GM10266 (cell line): ENCODE measurements at regions not wholly inside any gene's neighbourhood (a gene's known extent, or its start where the extent isn't known, plus 50 kb on each side); places are given as distances from the start of the nearest gene placed in this dataset.

Experiments used
- DNase-seq: peaks from one replicate; pipeline ENCODE4 v3.0.0; 2012; ENCODE audit errors: extremely low spot score
- CTCF ChIP-seq: IDR thresholded peaks from 2 replicates; pipeline ENCODE4 v1.5.1; 2012; ENCODE audit warnings: mild to moderate bottlenecking, low read depth; ENCODE audit not compliant: control insufficient read depth, insufficient read depth; ENCODE audit errors: missing control alignments

DNA sequence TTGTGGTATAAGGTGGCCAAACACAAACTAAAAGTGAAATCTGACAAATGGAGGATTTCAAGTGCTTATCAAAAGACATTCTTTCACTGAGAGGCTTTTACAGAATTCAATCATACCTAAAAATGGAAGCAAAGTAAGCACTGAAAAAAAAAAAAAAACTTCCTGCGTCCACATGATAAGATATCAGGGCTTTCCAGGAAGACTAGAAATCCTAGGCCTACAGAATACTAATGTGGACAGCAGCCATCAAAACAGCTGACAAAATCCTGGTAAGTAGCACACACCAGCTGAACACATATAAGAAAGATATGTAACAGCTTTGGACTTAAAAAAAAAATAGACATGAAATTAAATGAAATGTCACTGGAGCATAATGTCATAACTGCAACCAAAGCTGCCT, 178.2 kb downstream of the SUCLG1 start:
- no peak for DNase-seq
- TF ChIP-seq CTCF: no peak

DNA sequence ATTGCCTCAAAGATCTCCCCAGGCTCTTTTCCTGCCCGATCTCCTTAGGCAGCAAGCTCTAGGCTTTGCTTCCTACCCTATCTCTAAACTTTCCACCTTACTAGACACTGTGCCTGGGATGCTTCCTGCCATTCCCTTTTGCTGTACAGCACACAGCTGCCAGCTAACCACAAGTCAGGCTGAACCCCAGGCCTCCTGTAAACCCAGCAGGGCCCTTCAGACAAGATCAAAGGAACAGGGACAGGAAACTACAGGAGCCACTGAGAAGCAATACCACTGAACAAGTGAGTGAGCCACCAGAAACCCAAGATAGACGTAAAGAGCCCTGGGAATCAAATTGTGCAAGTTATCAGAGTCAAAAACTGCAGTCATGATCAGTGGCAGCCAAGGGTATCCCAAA, 180.7 kb downstream of the SUCLG1 start:
- no peak for DNase-seq
- TF ChIP-seq CTCF: no peak

DNA sequence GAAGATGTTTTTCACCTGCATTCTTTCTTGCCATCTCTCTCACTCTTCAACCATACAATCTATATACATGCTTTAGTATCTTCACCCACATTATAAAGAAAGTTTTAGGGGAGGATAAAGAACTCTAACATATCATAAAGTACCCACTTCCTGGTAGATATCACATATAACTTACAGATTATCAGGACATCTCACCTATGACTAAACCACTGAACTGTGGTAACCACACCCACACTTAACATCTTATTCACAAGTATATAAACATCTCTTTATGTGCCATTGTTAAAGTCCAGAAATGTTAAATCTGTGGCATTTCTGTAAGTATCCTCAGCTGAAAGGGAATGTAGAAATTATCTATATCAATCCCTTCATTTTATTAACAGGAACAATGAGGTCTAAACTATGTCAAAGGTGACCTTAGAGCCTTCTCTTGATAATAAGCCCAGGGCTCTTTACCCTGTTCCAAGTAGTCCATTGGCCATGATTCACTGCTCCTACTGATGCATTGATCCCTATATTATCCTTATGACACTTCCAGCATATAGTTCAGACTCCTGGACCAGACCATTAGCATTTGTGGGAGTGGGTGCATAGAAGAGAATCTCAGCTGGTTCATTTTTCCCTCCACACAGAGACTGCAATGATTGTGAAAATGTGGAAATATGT, 182.4 kb downstream of the SUCLG1 start:
- TF ChIP-seq CTCF: no peak
- no peak for DNase-seq

DNA sequence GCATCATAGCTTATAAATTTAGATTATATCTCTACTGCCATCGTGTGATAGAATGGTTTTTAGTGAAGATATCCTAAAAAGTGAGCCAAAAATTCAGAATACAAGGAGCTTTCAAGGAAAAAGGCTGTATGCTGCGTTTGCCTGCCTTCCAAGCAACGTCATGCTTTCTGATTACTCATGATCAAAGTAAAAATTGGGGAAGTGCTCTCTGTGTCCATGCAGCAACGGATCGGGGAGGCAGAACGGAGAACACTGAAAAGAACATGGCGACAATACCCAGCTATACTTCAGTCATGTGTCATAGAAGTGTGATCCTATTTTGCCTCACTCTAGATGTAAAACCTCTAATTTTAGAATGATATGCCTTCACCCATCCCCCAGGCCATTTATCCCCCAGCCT, 185.7 kb downstream of the SUCLG1 start:
- TF ChIP-seq CTCF: no peak
- DNase-seq: no peak

DNA sequence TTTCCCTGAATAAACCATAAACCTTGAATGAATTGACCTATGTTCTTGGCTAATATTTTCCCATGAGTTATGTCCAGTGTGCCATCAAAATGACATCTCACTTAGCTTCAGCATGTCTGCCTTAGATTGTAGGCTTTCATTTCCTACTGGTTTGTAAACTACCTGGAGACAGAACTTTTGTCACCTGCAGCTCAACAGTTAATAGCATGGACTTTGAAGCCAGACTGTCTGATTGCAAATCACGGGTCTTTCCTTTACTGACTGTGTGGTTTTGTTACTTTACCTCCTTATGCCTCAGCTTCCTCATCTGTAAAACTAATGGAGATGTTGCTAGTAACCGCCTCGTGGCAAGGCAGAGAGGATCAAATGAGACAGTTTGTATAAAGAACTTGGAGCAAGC, 187.1 kb downstream of the SUCLG1 start:
- no peak for DNase-seq
- TF ChIP-seq CTCF: no peak

DNA sequence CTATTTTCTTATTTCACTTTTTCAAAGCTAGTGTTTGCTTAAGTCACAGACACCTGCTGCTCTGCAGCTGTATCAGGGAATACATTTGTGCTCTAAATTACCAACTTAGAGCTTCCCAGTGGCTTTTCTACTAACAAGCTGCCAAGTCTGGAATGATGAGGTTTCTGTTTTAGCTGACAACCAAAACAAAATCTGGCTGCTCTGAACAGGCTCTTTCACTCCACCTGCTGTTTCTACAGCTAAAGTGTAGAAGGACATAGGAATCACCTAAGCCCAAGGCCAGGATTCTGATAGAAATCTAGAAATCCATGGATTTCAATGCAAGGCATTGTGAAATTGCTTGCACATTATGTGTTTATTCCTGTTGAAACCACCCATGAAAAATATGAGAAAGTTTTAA, 201.2 kb downstream of the SUCLG1 start:
- no peak for DNase-seq

More for the DNA sequence above, 201.2 kb downstream of the SUCLG1 start:
- TF ChIP-seq CTCF: no peak
